ENCODE measurements at regions not wholly inside any gene's neighbourhood (a gene's known extent, or its start where the extent isn't known, plus 50 kb on each side); places are given as distances from the start of the nearest gene placed in this dataset.
"Not testable (repeated sequence)": the region's sequence is repeated elsewhere in the genome, so short reads cannot be mapped to it uniquely, and the experiment has no call there.

DNA sequence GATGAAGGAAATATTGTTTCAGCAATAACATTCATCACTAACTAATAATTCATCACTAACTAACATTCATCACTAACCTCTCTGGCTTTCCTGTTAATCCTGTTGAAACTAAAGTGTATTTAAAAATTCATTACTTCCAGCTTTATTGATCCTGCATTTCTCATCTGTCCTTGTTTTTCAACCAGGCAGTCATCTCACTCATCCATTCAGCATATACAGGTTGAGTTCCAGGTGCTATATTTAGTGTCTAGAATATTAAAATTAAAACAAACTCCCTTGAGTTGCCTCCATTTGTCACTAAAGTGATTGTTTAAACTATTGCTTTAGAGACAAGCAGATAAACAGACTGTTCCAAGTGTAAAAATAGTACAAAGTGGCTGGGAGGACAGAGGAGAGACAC lies 58.1 kb downstream of the ATXN7L3B start:
- DNase-seq: no peak

DNA sequence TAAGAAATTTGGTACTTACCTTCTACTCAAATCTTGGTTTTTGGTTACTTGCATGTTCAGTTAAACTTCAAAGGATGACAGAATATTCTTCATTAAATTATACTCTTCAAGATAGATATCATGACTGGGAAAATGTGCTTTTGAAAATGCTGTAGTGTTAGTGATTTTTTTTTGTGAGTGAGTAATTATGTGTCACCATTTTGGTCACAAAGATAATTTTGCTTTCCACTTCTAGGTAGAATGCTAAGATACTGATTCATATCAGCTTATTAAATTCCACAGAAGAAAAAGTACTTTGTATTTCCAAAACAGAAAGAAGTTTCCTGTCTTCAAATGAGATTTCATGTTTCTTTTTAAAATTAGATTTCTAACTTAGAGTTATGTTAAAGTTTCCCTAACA lies 61.2 kb downstream of the ATXN7L3B start:
- no peak for DNase-seq

DNA sequence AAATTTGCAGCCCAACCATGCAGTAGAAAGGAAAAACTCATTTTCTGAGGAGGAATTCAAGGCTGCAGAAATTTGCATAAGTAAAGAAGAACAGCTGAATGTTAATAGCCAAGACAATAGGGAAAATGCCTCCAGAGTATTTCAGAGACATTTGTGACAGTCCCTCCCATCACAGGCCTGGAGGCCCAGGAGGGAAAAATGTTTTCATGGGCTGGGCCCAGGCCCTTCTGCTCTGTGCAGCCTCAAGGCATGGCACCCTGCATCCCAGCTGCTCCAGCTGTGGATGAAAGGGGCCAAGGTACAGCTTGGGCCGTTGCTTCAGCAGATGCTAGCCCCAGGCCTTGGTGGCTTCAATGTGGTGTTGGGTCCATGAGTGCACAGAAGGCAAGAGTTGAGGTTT lies 62.3 kb downstream of the ATXN7L3B start:
- no peak for DNase-seq

DNA sequence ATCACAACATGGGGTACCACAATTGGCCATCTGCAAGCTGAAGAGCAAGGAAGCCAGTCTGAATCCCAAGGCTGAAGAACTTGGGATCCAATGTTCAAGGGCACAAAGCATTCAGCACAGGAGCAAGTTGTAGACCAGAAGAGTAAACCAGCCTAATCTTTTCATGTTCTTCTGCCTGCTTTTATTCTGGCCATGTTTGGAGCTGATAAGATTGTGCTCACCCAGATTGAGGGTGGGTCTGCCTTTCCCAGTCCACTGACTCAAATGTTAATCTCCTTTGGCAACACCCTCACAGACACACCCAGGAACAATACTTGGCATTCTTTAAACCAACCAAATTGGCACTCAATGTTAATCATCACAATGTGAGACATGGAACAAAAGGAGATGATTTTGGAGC lies 63.2 kb downstream of the ATXN7L3B start:
- DNase-seq: not testable (repeated sequence)

DNA sequence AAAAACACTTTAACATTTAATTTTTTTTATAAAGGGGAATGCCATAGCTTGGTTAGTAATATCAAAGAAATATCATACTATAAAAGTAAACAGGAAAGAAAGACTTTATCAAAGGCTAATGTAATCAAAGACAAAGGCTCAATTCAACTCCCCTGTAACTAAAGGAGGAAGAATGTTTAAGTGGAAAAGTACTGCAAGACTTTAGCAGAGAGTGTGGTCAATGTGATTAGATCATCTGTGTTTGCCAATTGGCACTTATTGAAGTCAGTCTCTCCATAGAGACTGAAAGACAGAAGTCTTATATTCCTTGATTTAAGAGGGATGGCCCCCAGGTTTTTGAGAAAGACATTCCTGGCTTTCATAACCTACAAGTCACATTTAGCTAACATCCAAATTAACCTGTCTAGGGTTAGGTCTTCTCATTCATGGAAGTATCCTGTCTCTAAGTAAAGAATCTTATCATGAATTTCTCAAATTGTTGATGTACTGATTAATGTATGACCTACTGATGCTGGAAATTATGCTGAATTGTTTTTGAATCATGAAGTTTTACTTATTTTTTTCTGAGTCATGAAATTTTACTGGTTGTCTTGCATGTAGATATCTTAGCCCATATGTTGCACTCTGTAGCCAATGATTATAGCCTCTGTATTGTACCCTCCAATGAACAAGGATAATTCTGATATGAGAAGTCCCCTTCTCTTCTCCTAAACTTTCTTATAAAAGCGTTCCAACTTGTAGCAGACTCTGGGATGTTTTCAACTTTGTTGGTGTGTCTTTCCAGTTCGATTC lies 65.4 kb downstream of the ATXN7L3B start:
- DNase-seq: no peak

DNA sequence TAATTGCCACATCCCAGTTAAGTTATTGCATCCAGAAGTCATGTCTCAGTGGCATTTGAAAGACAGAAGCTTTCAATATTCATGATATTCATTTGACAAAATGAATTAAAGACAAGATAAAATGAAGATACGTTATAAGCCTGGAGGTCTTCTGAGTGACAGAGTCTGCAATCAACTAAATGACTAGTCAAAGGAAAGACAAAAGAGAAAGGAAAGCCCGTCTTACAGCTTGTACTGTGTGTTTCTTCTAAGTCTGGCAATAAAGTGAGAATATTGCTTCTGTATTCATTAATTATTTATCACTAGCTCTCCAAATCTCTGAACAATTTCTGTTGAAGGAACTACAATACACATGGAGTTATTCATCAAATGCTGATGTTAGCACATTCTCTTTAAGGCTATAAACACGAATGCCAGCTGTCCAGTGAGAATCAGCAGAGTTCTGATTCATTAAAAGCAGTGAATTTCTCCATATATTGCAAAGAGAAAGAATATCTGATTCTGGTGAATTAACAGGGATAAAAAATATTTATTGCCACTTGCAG lies 70.7 kb downstream of the ATXN7L3B start:
- DNase-seq: no peak

DNA sequence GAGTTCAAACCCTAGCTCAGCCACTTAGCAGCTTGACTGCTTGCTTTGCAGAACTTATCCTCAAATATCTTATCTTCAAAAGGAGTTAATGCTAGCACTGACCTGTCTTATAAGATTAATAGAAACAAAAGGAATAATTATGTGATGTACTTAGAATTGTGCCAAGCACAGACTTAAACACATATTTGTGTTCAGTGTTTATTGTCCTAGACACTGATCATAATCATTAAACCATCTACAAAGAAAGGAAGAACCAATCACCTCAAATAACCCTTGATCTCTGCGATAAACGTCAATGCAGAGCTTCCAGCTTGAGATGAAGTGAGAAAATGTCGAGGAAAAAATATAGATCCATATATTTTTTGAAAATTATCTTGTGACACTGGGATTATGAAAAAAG lies 73.1 kb downstream of the ATXN7L3B start:
- no peak for DNase-seq

DNA sequence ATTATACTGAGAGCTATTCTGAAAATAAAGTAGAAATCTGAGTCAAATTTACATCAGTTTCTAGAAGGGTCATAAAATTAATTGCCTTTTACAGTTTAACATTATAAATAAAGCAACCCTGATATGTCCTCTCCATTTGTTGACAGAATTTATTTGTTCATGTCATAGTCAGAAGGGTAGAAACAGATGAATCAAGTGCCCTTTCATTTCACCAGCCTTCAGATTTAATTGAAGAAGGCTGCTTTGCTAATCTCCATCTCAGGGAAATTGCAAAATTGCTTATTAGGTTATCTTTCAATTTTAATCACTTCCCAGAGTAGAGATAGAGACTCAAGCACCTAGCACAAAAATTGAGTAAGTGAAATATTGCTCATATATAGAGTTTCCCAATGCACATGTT lies 76.8 kb downstream of the ATXN7L3B start:
- peak in 1 of 2 experiments; percentile 12 for DNase-seq

DNA sequence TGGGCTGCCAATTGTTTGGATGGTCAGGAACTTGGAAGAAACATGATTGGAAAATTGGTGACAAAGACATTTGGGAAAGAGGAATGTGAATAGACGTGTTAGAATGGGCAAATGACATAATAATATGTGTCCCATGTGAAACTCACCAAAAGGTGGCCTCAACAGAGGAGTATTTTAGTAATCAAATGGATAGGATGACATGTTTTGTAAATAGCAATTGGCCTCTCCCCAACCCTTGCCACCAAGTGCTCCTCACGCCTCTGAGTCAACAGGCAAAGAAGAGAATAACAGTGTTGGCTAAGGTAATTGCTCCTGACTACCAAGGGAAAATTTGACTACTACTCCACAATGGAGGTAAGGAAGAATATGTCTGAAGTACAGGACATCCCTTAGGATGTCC lies 81.4 kb downstream of the ATXN7L3B start:
- no peak for DNase-seq

DNA sequence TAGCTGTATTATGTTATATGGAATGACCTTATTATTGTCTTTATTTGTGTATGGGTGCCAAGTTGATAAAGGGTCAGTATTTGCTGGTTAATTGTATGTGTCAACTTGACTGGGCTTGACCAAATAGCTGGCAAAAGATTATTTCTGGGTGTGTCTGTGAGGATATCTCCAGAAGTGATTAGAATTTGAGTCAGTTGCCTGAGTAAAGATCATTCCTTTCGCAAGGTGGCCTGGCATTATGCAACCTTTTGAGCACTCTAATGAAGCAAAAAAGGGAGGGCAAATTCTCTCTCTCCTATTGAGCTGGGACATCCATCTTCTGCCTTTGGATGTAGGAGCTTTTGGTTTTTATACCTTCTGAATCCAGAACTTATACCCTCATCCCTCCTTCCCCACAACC lies 82.2 kb downstream of the ATXN7L3B start:
- no peak for DNase-seq

DNA sequence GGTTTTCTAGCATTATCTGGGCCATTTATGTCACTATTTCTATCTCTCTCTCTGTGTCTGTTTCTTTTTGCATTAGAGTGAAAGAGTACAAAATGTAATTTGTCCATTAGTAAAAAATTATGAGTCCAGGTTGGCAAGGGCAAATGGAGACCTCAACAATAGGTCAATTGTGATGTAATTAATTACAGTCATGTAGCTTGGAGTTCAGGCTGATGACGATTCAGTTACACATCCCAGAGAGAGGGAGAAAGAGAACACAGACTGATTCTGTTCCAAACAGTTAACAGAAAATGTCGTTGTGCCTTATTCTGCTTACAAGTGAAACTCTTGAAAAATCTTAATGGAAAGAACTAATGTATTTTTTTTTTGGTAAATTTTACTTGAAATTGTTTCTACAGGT lies 83.3 kb downstream of the ATXN7L3B start:
- DNase-seq: no peak

DNA sequence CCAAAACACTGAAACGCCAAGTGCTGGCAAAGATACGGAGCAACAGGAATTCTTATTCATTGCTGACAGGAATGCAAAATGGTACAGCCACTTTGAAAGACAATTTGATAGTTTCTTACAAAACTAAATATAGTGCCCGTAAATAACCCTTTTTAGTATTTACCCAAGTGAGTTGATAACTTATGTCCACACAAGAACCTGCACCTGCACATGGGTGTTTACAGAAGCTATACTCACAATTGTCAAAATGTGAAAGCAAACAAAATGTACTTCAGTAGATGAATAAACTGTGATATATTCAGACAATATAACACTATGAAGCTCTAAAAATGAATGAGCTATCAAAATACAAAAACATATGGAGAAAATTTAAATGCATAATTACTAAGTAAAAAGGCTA lies 86.6 kb downstream of the ATXN7L3B start:
- peak; percentile 35 to 90 for DNase-seq

DNA sequence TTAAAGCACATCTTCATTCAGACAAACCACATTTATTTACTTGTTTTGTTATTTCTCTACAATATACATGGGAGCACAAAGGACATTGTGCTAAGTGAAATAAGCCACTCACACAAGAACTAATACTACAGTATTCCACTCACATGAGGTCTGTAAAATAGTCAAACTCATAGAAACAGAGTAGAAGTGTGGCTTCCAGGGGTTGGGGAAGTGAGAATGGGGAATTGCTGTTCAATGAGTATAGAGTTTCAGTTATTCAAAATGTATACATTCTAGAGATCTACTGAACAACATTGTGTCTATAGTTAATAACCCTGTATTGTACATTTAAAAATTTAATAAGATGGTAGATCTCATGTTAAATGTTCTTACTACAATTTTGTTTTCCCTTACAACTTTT lies 88.8 kb downstream of the ATXN7L3B start:
- DNase-seq: no peak

DNA sequence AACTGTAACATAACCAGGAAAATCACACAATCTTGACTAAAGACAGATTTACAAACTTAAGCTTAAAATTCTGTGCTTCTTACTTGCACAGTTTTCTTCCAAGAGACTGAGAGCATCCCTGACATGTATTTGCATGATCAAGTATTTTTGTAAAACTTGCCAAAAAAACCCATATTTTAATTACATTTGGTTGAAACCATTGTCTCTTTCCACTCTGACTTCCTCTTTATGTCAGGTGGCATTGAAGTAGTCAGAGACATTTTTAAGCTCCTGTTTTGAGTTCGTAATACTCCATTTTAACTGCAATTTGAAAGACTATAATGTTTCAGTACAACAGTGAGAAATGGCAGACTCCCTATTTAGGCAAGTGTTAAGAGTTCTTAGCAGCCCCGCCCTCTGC lies 103.6 kb downstream of the ATXN7L3B start:
- DNase-seq: no peak

DNA sequence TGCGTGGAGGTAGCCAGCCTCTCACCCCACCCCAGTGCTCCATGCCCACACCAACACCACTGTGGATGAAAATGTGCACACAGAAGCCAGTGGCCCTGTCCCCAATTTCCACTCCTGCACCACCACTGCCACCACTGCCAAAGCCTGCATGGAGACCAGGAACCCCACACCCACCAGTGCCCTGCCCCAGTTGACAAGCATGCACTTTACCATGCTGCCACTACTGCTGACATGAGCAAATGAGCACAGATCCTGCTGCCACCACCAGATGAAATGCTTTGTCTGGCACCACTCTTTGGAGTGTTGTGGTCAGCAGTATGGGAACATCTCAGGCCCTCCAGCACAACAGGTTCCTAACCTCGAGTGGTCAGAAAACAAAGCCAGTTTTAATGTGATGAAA lies 104.1 kb downstream of the ATXN7L3B start:
- DNase-seq: no peak

DNA sequence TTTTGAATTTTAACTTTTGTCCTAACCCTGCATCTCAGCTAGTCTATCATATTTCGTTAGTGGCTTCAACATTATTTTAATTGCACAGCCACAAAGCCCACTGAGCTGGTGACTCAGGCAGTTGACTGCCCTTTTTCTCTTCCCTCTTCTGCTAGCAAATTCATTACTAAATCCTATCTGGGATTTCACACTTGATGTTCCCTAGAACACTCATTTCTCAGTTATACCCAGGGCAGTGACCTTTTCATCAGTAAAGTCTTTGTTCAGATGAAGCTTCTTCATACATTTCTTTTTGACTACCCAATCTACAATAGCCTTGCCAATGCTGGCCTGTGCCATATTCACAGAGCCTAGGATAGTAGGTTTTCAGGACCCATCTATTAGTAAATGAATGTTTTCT lies 107.0 kb downstream of the ATXN7L3B start:
- DNase-seq: no peak

DNA sequence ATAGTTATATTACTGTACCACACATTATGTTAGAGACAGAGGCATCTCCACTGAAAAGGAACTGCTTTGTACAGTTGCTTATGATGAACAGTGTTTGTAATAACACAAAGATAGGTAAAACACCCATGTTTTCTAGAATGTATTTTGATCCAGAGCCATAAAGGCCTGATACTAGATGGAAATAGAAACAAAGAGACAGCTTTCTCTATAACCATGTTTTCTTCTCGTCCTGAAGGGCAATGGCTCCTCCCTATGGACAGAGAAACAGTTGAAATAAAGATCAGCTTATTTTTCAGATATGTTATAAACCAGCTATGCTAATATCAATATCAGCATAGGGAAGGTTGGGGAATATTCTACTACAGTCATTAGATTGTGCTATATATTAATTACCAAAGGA lies 109.2 kb downstream of the ATXN7L3B start:
- peak; percentile 24 to 75 for DNase-seq

DNA sequence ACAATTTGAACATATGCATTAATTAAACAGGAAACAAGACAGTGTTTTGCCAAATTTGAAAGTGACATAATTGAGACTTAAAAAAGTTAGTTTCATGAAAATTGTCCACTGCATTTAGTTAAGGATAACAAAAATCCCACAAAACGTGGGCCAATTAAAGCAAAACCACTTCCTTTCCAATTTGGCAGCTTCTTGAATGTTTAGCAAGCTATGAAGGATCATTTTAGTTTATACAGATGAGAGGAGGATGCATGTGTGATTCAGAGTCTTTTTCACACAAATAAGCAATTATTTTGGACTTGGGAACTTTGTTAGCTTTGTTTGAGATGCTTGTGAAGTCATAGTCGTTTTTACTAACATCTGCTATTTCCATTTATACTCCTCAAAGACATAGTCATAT lies 109.6 kb downstream of the ATXN7L3B start:
- DNase-seq: no peak

DNA sequence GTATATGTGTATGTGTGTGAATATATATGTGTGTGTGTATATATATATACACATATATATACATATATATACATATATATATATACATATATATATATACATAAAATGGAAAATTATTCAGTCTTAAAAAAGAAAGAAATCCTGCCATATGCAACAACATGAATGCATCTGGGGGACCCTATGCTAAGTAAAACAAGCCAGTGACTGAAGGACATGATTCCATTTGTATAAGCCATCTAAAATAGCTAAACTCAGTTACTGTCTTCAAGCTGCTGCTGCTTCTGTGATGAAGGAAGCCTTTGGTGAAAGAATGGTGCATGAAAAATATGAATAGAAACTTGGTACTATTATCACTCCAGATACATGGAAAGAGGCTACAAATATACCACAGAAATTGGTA lies 118.6 kb downstream of the ATXN7L3B start:
- DNase-seq: no peak

DNA sequence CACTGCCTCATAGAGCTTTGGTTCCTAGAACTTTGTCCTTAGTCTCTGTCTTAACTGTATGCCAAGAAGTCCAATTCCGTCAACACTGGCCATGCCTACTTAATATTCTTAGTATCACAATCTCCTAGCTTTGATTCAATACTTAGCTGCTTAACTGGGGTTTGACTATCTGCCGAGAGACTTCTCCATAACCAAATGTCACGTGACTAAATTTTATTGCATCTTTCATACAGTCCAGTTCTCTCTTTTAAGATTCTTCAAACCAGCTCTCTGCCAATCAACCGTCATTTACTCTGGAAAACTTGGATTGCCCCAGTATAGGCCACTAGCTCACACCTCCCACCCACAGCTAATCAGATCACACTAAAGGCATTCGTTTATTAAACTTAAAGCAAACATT lies 122.8 kb downstream of the ATXN7L3B start:
- DNase-seq: no peak

DNA sequence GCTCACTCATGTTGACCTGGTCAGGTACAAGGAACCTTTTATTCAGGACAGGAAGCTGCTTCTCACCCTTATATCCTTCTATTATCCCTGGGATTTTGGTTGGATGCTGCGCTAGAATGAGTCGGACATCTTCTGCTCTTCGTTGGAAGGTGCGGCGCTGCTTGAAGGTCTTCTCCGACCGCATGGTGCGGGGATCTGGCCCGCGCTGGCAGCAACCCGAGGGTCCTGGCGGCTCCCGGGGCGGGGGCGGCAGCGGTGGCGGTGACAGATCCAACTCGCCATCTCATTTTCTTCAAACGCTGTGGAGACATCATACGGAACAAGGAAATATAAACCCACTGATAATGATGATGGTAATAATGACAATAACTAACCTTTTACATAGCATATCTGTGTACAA lies 126.3 kb downstream of the ATXN7L3B start:
- no peak for DNase-seq

DNA sequence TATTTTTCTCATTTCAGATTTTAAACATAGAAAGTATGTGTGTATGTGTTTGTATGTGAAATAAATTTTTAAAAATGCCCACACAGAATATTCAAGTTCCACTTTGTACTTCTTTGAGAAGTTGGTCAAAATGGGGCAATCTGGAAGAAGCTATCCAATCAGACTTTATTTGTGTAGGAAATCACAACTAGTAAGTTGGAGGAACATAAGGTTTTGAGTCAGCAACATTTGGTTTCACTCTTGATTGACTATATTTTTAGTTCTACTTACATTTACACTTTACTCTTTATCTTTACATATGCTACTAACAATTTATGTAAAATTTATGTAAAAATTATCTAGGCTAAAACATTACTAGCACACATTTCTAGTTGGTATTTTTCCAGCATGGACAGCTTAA lies 128.1 kb downstream of the ATXN7L3B start:
- DNase-seq: no peak

DNA sequence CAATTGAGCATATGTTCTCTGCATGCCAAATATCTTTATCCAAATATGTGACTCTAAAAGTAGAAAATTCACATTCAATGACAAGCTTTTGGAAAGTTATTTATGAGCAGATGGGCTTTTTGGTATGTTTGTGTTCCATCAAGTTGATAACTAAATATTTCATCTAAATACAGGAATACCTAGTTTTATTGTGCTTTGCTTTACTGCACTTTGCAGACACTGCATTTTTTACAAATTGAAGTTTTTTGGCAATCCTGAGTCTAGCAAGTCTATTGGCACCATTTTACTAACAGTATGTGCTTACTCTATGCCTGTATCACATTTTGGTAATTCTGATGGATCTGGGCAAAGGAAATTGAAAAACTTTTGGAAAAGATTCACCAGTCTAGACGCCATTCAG lies 133.8 kb downstream of the ATXN7L3B start:
- no peak for DNase-seq

DNA sequence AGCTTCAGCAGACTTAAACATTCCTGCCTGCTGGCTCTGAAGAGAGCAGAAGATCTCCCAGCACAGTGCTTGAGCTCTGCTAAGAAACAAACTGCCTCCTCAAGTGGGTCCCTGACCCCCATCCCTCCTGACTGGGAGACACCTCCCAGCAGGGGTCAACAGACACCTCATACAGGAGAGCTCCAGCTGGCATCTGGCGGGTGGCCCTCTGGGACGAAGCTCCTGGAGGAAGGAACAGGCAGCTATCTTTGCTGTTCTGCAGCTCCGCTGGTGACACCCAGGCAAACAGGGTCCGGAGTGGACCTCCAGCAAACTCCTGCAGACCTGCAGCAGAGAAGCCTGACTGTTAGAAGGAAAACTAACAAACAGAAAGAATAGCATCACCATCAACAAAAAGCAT lies 139.3 kb downstream of the ATXN7L3B start:
- not testable (repeated sequence) for DNase-seq

DNA sequence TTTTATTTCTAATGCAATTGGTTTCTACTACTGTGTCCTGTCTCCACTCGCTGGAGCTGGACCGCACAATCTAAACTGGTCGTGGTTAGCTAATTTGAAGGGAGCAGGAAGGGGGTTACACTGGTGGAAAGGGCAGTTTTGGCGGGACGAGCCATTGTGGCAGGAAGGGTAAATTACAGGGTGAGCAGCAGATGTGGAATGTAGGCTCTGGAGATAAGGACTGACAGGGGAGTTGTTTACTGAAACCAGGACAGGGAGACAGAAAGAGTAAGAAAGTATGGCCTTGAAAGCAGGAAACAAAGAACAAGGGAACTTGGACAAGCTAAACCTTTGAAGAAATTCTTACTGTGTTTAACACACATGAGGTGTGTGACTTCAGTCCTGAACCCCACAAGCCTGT lies 147.8 kb downstream of the ATXN7L3B start:
- no peak for DNase-seq
